ENCODE measurements at regions not wholly inside any gene's neighbourhood (a gene's known extent, or its start where the extent isn't known, plus 50 kb on each side); places are given as distances from the start of the nearest gene placed in this dataset.
A peak's percentile ranks its signal among the peaks of the same experiment; 100 is the strongest.

DNA sequence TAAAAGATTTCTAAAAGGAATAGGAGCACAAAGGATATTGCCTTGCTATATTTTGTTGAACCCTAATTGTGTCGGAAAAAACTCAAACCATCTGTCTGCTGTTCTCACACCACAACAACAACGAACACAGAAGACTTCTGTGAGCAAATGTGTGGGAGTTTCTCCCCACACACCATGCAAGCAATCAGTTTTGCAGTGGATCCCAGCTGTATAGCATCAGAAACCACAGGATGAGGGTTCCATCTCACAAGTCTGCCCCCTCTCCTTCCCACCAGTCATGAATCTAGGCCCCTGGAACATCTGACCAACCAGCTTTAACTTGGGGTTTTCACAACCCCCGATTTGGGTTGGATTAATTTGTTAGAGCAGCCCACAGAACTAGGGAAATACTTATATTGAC is 91.3 kb upstream of the SLC4A7 start:
- H3K4me3 ChIP-seq (ENCODE audit: low read length), result no peak overlapping the region
- no peak for DNase-seq (ENCODE audit: low read depth)
- TF ChIP-seq, protein P1, sequence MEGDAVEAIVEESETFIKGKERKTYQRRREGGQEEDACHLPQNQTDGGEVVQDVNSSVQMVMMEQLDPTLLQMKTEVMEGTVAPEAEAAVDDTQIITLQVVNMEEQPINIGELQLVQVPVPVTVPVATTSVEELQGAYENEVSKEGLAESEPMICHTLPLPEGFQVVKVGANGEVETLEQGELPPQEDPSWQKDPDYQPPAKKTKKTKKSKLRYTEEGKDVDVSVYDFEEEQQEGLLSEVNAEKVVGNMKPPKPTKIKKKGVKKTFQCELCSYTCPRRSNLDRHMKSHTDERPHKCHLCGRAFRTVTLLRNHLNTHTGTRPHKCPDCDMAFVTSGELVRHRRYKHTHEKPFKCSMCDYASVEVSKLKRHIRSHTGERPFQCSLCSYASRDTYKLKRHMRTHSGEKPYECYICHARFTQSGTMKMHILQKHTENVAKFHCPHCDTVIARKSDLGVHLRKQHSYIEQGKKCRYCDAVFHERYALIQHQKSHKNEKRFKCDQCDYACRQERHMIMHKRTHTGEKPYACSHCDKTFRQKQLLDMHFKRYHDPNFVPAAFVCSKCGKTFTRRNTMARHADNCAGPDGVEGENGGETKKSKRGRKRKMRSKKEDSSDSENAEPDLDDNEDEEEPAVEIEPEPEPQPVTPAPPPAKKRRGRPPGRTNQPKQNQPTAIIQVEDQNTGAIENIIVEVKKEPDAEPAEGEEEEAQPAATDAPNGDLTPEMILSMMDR (conservative IDR thresholded peaks at IDR 0.05; ENCODE audit: low read length), result no peak

DNA sequence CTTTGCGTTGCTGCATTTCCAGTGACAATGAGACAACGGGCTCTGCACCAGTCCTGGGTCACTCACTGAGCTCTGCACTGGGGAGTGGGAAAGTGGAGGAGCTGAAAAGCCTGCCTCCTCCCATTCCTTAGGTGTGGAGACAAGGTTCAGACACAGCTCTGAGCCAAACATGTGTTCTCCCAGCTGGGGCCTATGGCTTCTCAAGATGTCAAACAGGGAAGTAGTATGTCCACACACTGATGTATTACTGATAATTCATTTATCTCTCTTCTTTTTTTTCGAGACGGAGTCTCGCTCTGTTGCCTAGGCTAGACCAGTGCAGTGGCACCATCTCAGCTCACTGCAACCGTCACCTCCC is 90.2 kb upstream of the SLC4A7 start:
- TF ChIP-seq, protein P1 (conservative IDR thresholded peaks at IDR 0.05; ENCODE audit: low read length), result no peak
- H3K4me3 ChIP-seq (ENCODE audit: low read length), result no peak overlapping the region
- no peak for DNase-seq (ENCODE audit: low read depth)

DNA sequence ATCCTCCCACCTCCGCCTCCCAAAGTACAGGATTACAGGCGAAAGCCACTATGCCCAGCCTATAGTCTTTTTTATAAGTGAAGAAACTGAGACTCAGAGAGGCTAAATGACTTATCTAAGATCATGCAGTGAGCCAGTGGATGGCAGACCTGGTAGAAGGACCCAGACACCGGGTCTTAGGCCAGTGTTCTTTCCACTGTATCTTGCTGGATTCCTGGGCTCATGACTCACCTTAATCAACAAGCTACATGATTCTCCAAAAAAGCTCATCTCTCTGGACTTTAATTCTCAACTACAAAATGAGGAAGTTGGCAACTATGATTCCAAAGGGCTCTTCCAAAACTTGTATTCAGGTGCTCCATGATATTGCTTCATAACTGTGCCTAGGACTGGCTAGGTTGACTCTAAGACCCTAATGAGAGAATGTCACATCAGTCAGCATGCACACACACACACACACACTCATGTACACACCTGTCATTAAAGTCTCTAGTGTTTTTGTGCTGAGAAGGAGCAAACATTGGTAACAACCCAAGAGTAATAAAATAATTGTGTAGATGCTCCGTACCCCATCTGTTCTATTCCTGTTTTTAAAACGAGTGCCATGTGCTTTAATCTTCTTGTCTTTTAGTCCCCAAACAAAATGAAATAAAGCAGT is 89.7 kb upstream of the SLC4A7 start:
- TF ChIP-seq, protein P1 (conservative IDR thresholded peaks at IDR 0.05; ENCODE audit: low read length), result no peak
- DNase-seq (ENCODE audit: low read depth), result no peak
- no peak overlapping the region for H3K4me3 ChIP-seq (ENCODE audit: low read length)

DNA sequence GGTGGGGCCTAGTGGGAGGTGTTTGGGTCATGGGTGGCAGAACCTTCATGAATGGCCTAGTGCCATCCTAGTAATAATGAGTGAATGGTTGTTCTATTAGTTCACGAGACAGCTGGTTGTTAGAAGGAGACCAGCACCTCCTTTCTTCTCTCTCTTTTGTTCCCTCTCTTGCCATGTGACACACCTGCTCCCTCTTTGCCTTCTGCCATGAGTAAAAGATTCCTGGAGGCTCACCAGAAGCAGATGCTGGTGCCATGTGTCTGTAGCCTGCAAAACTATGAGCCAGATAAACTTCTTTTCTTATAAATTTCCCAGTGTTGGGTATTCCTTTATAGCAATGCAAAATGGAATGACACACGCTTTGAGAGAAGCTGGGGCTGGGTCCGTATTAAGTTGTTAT is 89.0 kb upstream of the SLC4A7 start:
- TF ChIP-seq, protein P1 (conservative IDR thresholded peaks at IDR 0.05; ENCODE audit: low read length), result no peak
- DNase-seq (ENCODE audit: low read depth), result no peak
- no peak overlapping the region for H3K4me3 ChIP-seq (ENCODE audit: low read length)

DNA sequence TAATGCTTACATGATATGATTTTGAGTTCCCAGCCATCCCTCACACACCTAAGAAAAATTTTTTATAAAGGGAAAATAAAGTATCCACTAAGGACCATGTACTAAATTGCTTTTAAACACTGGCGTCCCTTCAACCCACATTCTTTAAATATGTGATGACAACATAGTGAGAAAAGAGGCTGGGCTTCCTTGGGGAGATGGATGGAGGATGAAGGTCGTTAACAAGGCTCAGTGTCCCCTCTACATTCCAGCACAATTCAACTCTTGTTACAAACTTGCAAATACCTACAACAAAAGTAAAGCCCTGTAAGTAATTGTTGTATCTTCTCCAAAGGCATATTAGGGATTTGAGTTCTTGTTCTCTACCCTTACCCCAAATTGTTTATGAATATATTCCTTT is 87.2 kb upstream of the SLC4A7 start:
- H3K4me3 ChIP-seq (ENCODE audit: low read length), result no peak overlapping the region
- TF ChIP-seq, protein P1 (conservative IDR thresholded peaks at IDR 0.05; ENCODE audit: low read length), result no peak
- no peak for DNase-seq (ENCODE audit: low read depth)

DNA sequence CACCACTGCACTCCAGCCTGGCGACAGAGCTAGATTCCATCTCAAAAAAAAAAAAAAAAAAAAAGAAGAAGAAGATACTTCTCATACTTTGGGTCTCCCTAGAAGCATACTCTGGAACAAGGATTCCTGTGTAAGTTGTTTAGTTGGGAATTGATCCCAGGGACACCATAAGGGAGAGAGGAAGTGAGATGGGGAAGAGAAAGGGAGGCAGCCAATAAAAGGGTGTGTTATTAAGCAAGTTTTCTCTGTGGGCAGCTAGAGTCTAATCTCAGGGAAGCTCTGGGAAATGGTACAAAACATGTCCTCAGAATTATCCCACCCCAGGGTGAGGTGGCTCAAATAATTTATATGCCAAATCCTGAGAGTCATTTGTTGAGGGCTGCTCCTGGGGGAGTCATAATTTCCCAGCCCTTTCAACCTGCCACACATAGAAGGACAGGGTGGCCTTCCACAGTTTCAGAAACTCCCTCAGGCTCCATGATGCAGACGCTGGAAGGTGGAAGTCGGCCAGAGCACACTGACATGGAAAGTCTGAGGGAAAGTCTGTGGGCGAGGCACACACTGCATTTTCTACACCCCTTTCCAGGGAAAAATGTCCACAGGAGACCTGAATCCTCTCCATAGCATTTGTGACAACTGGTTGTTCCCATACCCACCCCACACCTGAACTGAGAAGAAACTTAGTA is 86.4 kb upstream of the SLC4A7 start:
- DNase-seq (ENCODE audit: low read depth), result peak; percentile 39
- TF ChIP-seq, protein P1 (conservative IDR thresholded peaks at IDR 0.05; ENCODE audit: low read length), result no peak
- no peak overlapping the region for H3K4me3 ChIP-seq (ENCODE audit: low read length)

DNA sequence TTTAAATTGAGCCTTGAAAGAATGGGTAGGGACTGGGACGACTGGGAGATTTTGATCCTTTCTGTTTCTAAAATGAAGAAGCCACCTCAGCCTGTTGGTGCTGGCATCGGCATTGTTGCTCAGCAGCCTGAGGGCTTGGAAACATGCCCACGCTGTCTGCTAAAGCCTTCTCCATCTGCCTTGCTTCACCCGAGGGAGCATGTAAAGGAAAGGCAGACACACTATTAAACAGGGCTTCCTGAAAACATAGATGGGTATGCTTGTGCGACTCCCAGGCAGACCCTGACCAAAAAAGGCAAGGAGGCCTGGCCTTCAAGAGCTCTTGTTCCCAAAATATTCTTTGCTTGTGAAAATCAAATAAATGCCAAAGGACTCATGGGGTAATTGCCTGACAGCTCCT is 84.2 kb upstream of the SLC4A7 start:
- TF ChIP-seq, protein P1 (conservative IDR thresholded peaks at IDR 0.05; ENCODE audit: low read length), result no peak
- peak; percentile 85 for DNase-seq (ENCODE audit: low read depth)
- H3K4me3 ChIP-seq (ENCODE audit: low read length), result no peak overlapping the region
